ENCODE measurements at regions not wholly inside any gene's neighbourhood (a gene's known extent, or its start where the extent isn't known, plus 50 kb on each side); places are given as distances from the start of the nearest gene placed in this dataset.

DNA sequence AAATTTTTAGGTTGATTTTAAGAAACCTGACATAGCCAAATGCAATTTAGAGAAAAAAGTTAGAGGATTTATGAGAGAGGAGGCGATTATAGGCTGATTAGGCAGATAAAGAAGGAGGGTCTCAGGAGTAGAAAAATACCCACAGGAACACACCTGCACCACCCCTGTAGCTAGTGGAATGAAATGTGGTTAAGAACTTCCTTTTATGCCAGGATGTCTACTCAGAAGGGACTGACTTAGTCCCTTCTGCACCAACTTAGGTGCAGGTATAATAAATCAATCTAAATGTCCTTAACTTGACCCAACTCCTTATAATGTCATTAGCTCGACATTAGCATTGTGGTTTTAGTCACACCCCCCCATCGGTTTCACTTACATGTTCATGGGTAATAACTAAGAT lies 1274.5 kb upstream of the TMEFF2 start:
- TF ChIP-seq, protein P1, sequence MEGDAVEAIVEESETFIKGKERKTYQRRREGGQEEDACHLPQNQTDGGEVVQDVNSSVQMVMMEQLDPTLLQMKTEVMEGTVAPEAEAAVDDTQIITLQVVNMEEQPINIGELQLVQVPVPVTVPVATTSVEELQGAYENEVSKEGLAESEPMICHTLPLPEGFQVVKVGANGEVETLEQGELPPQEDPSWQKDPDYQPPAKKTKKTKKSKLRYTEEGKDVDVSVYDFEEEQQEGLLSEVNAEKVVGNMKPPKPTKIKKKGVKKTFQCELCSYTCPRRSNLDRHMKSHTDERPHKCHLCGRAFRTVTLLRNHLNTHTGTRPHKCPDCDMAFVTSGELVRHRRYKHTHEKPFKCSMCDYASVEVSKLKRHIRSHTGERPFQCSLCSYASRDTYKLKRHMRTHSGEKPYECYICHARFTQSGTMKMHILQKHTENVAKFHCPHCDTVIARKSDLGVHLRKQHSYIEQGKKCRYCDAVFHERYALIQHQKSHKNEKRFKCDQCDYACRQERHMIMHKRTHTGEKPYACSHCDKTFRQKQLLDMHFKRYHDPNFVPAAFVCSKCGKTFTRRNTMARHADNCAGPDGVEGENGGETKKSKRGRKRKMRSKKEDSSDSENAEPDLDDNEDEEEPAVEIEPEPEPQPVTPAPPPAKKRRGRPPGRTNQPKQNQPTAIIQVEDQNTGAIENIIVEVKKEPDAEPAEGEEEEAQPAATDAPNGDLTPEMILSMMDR (conservative IDR thresholded peaks at IDR 0.05; ENCODE audit: low read depth, low read length) = no peak
- no peak overlapping the region for H3K4me3 ChIP-seq (ENCODE audit: low read depth, low read length)
- DNase-seq (ENCODE audit: low read depth) = no peak

DNA sequence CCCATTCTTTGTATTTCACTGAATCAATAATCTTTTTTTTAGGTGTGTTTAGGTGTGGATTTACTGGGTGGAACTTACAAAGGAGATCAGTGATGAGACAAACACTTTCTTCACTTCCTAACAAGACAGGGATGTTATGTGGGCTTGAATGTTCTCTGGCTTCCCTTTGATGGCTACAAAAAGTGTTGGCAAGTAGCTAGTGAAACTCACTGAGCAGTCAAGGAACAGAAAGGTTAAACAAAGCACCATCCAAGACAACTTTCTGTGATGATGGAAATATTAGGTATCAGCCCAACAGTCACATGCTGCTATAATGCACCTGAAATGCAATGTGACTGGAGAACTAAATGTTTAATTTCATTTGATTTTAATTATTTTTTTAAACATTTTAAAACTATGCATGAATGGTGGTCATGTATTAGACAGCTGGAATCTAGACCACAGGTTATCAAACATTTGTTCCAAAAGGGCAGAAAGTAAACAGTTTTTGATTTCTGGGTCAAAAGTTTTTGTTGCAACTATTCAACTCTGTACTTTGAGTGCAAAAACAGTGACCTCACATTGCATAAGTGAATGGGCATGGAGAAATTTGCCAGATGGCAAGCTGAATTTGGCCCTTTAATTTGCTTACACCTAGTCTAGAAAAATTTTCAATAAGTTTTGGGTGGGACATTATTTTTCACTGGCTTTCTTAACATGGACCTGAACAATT lies 1272.7 kb upstream of the TMEFF2 start:
- TF ChIP-seq, protein P1 (conservative IDR thresholded peaks at IDR 0.05; ENCODE audit: low read depth, low read length) = no peak
- no peak for DNase-seq (ENCODE audit: low read depth)

DNA sequence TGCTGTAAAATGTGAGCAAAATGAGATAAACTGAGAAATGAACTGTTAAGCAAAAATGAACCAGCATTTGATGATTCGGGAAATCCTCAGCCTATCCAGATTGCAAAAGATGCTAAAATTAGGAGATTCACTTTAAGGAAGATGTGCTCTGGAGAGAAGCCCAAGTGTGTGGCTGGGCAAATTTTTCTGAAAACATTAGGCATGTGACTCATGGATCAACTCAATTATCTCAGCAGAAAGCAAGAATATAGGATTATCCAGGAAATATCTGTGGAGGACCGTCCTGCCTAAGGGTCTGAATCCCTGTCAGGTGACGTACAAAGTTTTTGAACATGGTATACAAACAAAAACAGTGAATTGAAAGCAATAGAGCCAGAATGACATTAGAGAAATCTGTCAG lies 1268.3 kb upstream of the TMEFF2 start:
- DNase-seq (ENCODE audit: low read depth) = no peak
- no peak overlapping the region for H3K4me3 ChIP-seq (ENCODE audit: low read depth, low read length)
- TF ChIP-seq, protein P1 (conservative IDR thresholded peaks at IDR 0.05; ENCODE audit: low read depth, low read length) = no peak

More for the DNA sequence above, 1272.7 kb upstream of the TMEFF2 start:
- no peak overlapping the region for H3K4me3 ChIP-seq (ENCODE audit: low read depth, low read length)

DNA sequence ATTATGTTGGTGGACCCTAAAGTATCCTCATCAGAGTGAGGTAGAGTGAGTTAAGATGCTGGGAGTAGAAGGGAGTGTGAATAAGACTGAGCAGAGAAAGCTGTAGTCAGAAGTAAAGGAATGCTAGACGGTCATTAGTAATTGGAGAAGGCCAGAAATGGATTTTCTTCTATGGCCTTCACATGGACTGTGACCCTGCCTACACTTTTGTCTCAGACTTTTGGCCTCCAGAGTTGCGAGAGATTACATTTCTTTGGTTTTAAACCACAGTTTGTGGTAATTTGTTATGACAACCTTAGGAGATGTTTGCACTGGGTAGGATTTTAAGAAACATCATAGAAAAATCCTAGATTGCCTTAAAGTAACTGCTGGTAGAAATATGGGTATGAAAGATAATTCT lies 1267.7 kb upstream of the TMEFF2 start:
- TF ChIP-seq, protein P1 (conservative IDR thresholded peaks at IDR 0.05; ENCODE audit: low read depth, low read length) = no peak
- DNase-seq (ENCODE audit: low read depth) = no peak
- no peak overlapping the region for H3K4me3 ChIP-seq (ENCODE audit: low read depth, low read length)

DNA sequence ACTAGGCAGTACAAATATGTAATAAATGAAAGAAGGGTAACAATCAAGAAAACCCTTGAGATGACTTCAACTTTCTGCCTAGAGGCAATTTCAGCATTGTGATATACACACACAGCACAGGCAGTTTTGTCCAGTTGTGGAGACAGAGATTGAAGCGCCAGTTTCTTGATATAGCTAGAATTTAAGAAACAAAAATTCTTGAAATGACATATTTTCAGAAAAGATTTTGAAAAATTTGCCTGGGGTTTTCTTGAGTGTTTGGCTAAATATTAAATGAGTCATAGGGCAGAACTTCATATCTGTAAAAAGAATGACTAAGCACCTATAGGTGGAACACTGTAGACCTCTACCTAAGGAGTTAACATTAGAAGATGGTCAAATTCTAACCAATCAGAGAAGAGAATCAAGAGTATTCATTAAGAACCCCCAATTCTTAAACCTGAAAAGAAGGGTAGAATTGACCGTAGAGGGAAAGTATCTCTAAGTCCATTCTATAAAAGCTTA lies 1266.8 kb upstream of the TMEFF2 start:
- DNase-seq (ENCODE audit: low read depth) = no peak
- H3K4me3 ChIP-seq (ENCODE audit: low read depth, low read length) = no peak overlapping the region
- TF ChIP-seq, protein P1 (conservative IDR thresholded peaks at IDR 0.05; ENCODE audit: low read depth, low read length) = no peak

DNA sequence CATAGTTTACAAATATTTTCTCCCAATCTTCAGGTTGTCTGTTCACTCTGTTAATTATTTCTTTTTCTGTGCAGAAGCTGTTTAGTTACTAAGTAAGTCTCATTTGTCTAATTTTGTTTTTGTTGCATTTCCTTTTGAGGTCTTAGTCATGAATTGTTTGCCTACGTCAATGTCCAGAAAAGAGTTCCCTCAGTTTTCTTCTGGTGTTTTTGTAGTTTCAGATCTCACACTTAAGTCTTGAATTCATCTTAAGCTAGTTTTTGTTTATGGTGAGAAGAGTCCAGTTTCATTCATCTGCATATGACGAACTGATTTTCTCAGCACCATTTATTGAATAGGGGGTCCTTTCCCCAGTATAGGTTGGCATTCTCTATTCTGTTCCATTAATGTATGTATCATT lies 1252.2 kb upstream of the TMEFF2 start:
- no peak for DNase-seq (ENCODE audit: low read depth)
- TF ChIP-seq, protein P1 (conservative IDR thresholded peaks at IDR 0.05; ENCODE audit: low read depth, low read length) = no peak
- H3K4me3 ChIP-seq (ENCODE audit: low read depth, low read length) = no peak overlapping the region

DNA sequence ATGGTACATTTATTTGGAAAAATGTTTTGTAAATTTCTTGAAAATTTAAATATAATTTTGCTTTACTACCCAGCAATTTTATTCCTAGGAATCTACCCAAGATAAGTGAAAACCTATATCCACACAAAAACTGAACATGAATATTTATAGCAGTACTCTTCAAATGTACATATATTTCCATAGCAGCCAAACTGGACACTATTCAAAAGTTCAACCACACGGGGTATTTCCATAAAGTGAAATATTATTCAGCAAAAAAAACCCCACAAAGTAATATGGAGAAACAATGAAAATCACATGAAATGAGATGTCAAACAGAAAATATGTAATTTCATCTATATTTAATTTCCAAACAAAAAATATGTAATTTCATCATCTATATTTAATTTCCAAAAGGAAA lies 1247.6 kb upstream of the TMEFF2 start:
- no peak overlapping the region for H3K4me3 ChIP-seq (ENCODE audit: low read depth, low read length)
- no peak for DNase-seq (ENCODE audit: low read depth)
- TF ChIP-seq, protein P1 (conservative IDR thresholded peaks at IDR 0.05; ENCODE audit: low read depth, low read length) = no peak

Measured in choroid plexus epithelial cell (primary cell).